ENCODE measurements at regions not wholly inside any gene's neighbourhood (a gene's known extent, or its start where the extent isn't known, plus 50 kb on each side); places are given as distances from the start of the nearest gene placed in this dataset.

DNA sequence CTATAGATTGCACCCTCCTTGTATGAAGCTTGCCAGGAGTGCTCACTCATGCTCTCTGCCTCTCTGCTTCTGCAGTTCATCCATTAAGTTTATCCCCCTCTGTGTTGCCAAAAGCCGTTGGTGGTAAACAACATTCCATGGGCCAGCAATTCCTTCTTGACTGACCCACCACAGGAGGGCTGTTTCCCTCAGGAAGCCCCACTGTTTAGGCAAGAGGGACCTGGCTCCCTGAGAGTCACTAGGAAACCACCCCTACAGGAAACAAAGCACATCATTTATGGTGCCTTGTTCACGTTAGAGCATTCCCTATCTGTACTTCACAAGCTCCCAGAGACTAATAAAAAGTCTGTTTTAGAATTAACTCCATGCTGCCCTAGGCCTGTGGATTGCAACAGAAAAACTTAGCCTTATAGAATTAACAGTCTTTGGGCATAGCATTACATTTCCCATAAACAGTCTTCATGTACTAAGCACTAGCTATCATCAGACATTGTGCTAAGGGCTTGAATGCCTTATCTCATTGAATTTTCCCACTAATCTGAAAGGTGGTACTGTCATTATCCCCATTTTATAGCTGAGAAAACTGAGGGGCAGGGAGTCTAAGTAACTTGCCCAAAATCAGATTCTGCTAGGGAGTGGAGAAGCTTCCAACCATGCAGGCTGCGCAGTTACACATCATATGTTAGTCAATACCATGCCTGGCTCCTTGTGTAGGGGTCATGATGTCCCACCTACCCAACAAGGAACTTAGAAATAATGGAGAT is 149.9 kb downstream of the SHQ1 start:
- DNase-seq: no peak
- TF ChIP-seq, protein P1, sequence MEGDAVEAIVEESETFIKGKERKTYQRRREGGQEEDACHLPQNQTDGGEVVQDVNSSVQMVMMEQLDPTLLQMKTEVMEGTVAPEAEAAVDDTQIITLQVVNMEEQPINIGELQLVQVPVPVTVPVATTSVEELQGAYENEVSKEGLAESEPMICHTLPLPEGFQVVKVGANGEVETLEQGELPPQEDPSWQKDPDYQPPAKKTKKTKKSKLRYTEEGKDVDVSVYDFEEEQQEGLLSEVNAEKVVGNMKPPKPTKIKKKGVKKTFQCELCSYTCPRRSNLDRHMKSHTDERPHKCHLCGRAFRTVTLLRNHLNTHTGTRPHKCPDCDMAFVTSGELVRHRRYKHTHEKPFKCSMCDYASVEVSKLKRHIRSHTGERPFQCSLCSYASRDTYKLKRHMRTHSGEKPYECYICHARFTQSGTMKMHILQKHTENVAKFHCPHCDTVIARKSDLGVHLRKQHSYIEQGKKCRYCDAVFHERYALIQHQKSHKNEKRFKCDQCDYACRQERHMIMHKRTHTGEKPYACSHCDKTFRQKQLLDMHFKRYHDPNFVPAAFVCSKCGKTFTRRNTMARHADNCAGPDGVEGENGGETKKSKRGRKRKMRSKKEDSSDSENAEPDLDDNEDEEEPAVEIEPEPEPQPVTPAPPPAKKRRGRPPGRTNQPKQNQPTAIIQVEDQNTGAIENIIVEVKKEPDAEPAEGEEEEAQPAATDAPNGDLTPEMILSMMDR (IDR thresholded peaks at IDR 0.05; ENCODE audit: borderline replicate concordance): no peak
- intact Hi-C loops (cut with micrococcal nuclease): no loop called here
- no peak overlapping the region for H3K4me3 ChIP-seq
- H3K27me3 ChIP-seq (ENCODE audit: low read depth): no peaks in the 10 kb centered on the region
- no peaks in the 10 kb centered on the region for H3K36me3 ChIP-seq
- no peaks in the 10 kb centered on the region for H3K9me3 ChIP-seq (replicated peaks)
- no peak overlapping the region for H3K27ac ChIP-seq (replicated peaks)
- peaks cover 11% of the 10 kb centered on the region for H3K4me1 ChIP-seq

DNA sequence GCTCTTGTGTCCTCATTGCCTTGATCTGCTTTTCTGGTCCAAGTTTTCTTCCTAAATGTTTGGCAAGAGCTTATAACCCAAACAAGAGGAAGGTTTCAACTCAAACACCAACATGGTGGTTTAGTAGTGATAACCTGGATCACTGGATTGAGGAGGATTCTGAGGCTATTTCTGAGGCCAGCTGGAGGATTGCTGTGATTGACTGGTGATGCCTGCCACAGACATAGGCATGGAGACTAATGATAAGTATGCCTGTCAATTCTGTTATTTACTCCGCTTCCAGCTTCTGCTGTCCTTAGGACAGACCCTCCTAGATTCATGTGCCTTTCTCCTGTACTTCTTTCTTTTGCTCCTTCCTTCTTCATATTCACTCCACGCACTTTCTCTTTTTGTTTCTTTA is 150.5 kb downstream of the SHQ1 start:
- intact Hi-C loops (cut with micrococcal nuclease): no loop called here
- no peaks in the 10 kb centered on the region for H3K9me3 ChIP-seq (replicated peaks)
- no peaks in the 10 kb centered on the region for H3K27me3 ChIP-seq (ENCODE audit: low read depth)
- DNase-seq: no peak
- H3K36me3 ChIP-seq: no peaks in the 10 kb centered on the region
- TF ChIP-seq, protein P1 (IDR thresholded peaks at IDR 0.05; ENCODE audit: borderline replicate concordance): no peak
- no peak overlapping the region for H3K4me3 ChIP-seq
- no peak overlapping the region for H3K27ac ChIP-seq (replicated peaks)
- H3K4me1 ChIP-seq: peaks cover 9% of the 10 kb centered on the region

DNA sequence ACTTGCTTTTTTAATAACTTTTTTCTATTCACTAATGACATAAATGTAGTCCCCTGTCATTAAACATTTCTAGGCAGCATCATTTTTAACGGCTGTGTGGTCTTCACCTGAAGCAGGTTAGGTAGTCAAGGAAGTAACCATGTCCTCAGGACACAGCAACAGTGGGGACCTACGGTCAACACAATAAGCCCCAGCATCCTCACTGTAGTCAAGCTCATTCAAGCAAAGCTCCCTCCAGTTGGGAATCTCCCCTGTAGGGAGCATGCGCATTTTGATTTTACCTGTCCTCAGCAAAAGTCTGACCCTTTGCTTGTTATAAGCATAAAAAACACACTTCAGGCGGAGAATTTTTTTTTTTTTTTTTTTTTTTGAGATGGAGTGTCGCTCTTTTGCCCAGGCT is 151.4 kb downstream of the SHQ1 start:
- intact Hi-C loops (cut with micrococcal nuclease): no loop called here
- no peak for DNase-seq
- no peaks in the 10 kb centered on the region for H3K9me3 ChIP-seq (replicated peaks)
- no peaks in the 10 kb centered on the region for H3K36me3 ChIP-seq
- H3K27me3 ChIP-seq (ENCODE audit: low read depth): no peaks in the 10 kb centered on the region
- H3K4me3 ChIP-seq: no peak overlapping the region
- no peak overlapping the region for H3K27ac ChIP-seq (replicated peaks)
- no peaks in the 10 kb centered on the region for H3K4me1 ChIP-seq
- TF ChIP-seq, protein P1 (IDR thresholded peaks at IDR 0.05; ENCODE audit: borderline replicate concordance): no peak

DNA sequence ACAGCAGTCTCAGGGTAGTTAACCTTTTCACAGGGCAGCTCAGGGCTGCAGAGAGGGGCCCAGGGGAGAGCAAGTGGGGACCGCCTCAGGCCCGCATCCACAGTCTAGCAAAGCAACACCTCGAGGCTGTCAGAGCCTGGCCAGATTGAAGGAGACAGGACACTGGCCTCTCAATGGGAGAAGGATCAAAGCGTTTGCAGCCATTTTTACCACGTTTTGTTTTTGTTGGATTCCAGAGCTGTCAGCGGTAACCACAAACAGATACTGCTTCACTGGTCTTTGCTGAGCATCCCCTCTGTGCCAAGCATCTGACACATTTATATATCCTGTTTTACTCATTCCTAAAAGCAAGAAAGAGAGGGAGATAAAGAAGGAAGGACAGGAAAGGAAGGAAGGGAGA is 153.8 kb downstream of the SHQ1 start:
- no peak overlapping the region for H3K27ac ChIP-seq (replicated peaks)
- no peaks in the 10 kb centered on the region for H3K27me3 ChIP-seq (ENCODE audit: low read depth)
- no peaks in the 10 kb centered on the region for H3K4me1 ChIP-seq
- no peaks in the 10 kb centered on the region for H3K36me3 ChIP-seq
- intact Hi-C loops (cut with micrococcal nuclease): no loop called here
- H3K9me3 ChIP-seq (replicated peaks): no peaks in the 10 kb centered on the region
- DNase-seq: no peak
- TF ChIP-seq, protein P1 (IDR thresholded peaks at IDR 0.05; ENCODE audit: borderline replicate concordance): no peak
- no peak overlapping the region for H3K4me3 ChIP-seq

DNA sequence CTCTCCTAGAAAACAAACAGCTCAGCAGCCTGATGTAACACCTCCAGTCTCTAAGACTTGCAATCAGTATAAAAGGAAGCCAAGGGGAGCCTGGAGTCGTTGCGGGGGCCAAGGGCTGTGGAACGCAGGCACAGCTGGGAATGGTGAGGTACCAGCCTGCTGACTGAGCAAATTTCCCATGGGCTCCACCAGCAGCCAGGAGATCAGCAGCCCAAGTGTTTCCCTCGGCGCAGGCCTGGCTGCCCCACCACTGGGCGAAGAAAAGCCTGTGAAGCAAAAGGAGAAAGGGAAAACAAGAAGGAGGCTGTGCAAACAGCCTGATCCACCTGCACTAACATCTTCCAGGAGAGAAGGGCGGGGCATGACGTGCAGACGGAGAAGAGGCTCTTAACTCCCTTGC is 155.3 kb downstream of the SHQ1 start:
- Histone ChIP-seq H3K36me3 (no peaks in the 10 kb centered on the region), H3K4me3 (no peak overlapping the region), H3K9me3 (replicated peaks) (no peaks in the 10 kb centered on the region), H3K27me3 (ENCODE audit: low read depth) (no peaks in the 10 kb centered on the region), H3K4me1 (no peaks in the 10 kb centered on the region), H3K27ac (replicated peaks) (no peak overlapping the region)
- intact Hi-C loops (cut with micrococcal nuclease): no loop called here
- DNase-seq: no peak
- TF ChIP-seq, protein P1 (IDR thresholded peaks at IDR 0.05; ENCODE audit: borderline replicate concordance): no peak
